HUDEP-2 (cell line): ENCODE measurements at regions not wholly inside any gene's neighbourhood (a gene's known extent, or its start where the extent isn't known, plus 50 kb on each side); places are given as distances from the start of the nearest gene placed in this dataset.
"Not testable (repeated sequence)": the region's sequence is repeated elsewhere in the genome, so short reads cannot be mapped to it uniquely, and the experiment has no call there.

ENCODE experiments used
- DNase-seq, 76 experiments: peaks; one replicate each; lab custom pipeline; 2025; ENCODE audit not compliant: unreplicated experiment in 76 of 76; lab: John Stamatoyannopoulos, UW

DNA sequence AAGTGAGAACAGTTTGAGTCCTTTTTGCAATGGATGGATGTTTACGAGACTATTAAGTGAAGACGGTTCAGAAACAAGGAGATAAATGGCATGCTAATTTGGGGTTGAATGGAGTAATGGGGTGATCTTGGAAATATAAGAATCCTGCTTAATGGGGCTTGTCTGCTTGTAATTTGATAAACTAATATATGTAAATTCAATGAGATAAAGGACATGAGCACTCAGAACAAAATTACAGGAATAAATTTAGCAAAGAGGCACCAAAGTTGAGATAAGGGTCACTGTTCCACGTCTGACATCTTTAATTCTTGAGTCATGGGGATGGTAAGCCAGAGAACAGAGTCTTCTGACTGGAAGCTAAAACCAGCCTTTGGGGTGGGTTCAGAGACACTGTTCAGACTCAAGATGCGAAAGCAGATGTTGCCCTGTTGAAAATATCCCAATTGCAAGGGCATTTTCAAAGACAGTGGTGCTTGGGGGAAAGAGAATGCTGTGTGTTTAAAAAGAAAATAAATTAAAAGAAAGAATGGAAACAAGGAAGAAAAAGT, 67.8 kb upstream of the CHRNB4 start:
- no peak for DNase-seq

- DNase-seq, result peak in 4 of 76 experiments; percentile 1 to 14 (median 10)
Observed at GRCh38 chr15:78706481-78707235, 65.6 kb upstream of the CHRNB4 start.

DNA sequence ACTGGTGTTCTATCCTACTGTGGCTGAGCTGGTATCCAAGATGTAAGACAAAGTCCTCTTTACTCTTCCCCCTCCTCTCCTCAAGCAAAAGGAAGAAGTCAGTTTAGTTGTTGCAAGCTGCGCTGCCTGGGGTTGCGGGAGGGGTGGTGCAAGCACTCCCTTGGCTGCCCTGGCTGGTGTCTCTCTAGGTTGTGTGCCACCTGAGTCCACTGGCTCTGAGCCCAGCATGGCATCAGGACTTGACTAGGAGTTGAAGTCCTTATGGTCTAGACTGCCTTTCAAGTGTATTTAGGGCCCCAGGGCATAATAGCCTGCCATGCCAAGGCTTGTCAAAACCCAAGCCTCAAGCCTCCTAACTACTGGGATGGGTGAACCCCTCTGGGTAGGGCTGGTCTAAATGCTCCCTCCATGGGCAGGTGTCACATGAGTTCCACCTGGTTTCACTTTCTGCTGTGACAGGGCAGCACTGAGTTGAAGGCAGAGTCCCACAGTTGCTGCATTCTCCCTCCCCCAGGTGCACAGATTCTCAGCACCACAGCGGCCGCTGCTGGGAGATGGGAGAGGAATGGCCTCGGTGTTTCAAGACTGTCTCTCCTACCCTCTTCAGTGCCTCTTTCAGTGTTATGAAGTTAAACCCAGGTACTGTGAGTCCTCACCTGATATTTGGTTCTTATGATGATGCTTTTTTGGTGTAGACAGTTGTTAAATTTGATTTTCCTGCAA, 62.5 kb upstream of the CHRNB4 start:
- DNase-seq, result not testable (repeated sequence)

DNA sequence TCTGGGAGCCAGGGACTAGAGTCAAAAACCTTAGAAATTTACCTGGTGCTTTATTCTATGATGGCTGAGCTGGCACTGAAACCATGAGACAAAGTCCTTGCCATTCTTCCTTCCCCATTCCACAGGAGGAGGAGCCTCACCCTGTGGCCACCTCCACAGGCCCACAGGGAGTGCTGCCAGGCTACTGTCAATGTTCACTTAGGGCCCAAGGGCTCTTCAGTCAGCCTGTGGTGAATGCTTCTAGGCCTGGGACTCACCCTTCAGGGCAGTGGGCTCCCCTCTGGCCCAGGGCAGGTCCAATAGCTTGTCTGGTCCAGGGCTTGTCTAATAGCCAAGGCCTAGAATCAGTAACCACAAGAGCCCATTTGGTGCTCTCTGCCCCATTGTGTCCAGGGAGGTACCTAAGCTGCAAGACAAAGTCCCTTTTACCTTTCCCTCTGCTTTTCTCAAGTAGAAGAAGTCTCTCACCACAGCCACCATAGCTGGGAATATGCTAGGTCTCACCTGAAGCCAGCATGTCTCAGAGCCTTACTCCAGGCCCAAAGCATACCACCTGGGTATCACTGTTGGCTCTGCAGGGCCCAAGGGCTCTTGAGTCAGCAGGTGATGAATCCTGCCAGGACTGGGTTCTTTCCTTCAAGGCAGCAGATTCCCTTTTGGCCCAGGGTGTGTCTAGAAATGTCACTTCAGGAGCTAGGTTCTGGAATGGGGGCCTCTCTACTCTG, 61.8 kb upstream of the CHRNB4 start:
- no peak for DNase-seq

GRCh38 chr15:78697449-78697848, 56.4 kb upstream of the CHRNB4 start:
- DNase-seq, result no peak

DNA sequence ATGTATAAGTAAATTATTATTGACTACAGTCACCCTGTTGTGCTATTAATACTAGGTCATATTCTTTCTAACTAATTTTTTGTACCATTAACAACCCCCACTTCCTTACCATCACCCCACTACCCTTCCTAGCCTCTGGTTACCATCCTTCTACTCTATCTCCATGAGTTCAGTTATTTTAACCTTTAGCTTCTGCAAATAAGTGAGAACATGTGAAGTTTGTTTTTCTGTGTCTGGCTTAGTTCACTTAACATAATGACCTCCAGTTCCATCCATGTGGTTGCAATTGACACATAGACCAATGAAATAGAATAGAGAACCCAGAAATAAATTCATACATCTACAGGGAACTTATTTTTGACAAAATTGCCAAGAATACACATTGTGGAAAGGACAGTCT, 55.4 kb upstream of the CHRNB4 start:
- no peak for DNase-seq

DNA sequence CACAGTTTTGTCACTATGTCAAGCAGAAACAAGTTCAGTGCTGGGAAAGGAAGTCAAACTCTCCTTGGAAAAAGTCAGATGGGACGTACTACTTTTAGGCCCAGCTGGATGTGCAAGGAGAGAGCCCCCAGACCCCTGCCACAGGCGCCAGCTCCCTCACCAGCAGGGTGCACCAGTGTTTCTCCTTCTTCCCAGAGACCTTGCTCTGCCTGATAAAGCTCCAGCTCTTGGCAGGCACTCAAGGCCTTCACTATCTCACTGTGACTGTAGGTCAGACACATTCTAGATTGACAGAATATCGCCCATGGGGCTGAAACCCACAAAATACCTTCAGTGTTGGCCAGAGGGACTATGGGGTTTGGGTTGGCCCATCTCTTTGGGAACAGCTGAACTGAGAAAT, 54.8 kb upstream of the CHRNB4 start:
- DNase-seq, result peak in 73 of 76 experiments; percentile 9 to 83 (median 66)

- no peak for DNase-seq
Observed at GRCh38 chr15:78695046-78695671, 54.1 kb upstream of the CHRNB4 start.

- DNase-seq, result no peak
Observed at GRCh38 chr15:78691851-78692421, 50.9 kb upstream of the CHRNB4 start.

DNA sequence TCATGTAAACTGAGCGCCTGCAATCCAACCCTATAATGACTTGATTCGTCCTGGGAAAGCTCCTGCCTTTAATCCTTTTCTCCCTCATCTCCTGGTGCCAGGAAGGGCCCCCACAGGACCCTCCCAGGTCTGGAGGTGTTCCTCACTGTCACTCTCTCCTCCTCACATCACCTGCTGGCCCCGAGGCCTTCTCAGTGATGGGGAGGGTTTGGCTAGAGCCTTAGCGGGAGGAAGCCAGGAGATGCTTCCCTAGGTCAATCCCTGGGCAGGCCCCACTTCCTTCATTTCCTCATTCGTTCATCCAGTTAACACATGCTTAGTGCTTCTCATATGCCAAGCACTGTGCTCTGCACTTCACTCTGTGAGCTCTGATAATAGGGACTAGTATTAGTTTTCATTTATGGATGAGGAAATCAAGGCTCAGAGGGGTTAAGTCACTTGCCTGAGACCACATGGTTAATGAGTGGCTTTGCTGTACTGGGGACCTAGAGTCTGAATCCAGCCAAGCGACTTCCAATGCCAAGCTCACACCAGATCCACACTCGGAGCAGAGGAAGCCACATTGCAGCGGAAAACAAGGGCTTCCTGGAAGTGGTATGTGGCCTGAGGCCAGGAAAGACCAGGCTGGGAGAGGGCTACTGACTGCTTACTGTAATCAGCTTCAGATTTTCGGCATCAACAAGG, 50.3 kb upstream of the CHRNB4 start:
- DNase-seq, result no peak
